Pancreas (tissue), 10 donors: ENCODE measurements at regions not wholly inside any gene's neighbourhood (a gene's known extent, or its start where the extent isn't known, plus 50 kb on each side); places are given as distances from the start of the nearest gene placed in this dataset.

Experiments used
- ATAC-seq, 4 donors: fragments of 200-7000 bp; cut with Tn5 transposase; one replicate each; pipeline versions ENCODE4 v1.8.0 to v1.9.1; 2020; ENCODE audit warnings: mild to moderate bottlenecking in 4 of 4, moderate library complexity in 4 of 4
- DNase-seq, 6 donors: peaks; one replicate each; pipeline ENCODE4 v3.0.0-alpha.2; 2020
- FAIRE-seq: peaks from 2 replicates; lab custom pipeline; 2012; peaks lifted over from hg19 to GRCh38; lab: Jason Lieb, UNC
- H3K27ac ChIP-seq, 4 donors: fragments of 200-600 bp; sonication (generic); 1 replicate in 3 of 4; 2 replicates in 1 of 4; pipeline versions ENCODE4 v1.5.0 to v1.8.0; 2020
- H3K27me3 ChIP-seq, 4 donors: fragments of 200-600 bp; one replicate each; pipeline ENCODE4 v1.8.0; 2021
- H3K36me3 ChIP-seq, 3 donors: fragments of 200-600 bp; sonication (generic) in 1 of 3; one replicate each; pipeline versions ENCODE4 v1.5.0 to v1.8.0; 2020 to 2021
- H3K4me1 ChIP-seq, 3 donors: fragments of 200-600 bp; one replicate each; pipeline ENCODE4 v1.8.0; 2021
- H3K4me3 ChIP-seq, 4 donors: fragments of 200-600 bp; sonication (generic) in 2 of 4; one replicate each; pipeline versions ENCODE4 v1.5.0 to v1.8.0; 2020 to 2021
- H3K9me3 ChIP-seq, 4 donors: fragments of 200-600 bp; one replicate each; pipeline ENCODE4 v1.8.0; 2021
- WGBS, 2 donors: extraction: QIAGEN DNeasy Blood & Tissue Kit; methylation state at CpG; one replicate each; pipeline ENCODE4 v1.1.7; 2013; 5-methylcytosine and 5-hydroxymethylcytosine counted together
- intact Hi-C, 3 donors: fragments of 100-400 bp; cut with DNase I; formaldehyde crosslinking; loops; one replicate each; pipeline versions ENCODE4 v1.11.1 to v1.14.2; 2022
- TF ChIP-seq, protein P1 (sequence below), 4 donors: fragments of 200-600 bp; sonication (generic) in 3 of 4; IDR thresholded peaks; one replicate each; pipeline versions ENCODE4 v1.5.0 to v1.8.0; 2021; ENCODE audit warnings: antibody characterized with exemption in 4 of 4
- donor health status: healthy with polysubstance abuse.
- donor health status: DM: no; HTN: no; CAD: no; lungs with moderate emphysema.
- donor health status: DM: no; HTN: no; CAD: no.
- donor health status: control.
- donor health status: control.
- donor health status: Bipolar disorder and iron deficiency.
- donor health status: DM: yes; HTN: yes; CAD: no.
- donor health status: DM: no; HTN: no; CAD: no.
- donor health status: DM: no; HTN: no; CAD: no.
- donor health status: DM: yes; HTN: yes; CAD: no.

DNA sequence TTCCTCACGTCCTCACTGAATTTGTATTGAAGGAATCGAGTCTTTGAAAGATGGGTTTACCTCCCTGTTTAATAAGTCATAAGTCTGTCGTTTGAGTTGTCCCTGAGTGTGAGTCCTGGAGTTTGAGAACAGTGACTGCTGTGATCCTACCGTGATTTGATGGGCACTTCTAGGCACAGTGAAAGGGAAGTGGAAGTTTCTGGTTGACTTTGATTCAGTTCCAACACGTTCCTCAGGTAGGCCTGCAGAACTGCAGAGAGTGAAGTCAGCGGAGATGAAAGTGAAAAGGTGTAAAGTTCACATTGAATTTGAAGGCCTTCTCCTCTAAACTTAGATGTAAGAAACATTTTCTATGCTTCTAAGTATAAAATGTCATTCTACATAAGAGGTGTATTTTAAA, 52.9 kb upstream of the ACKR3 start:
- ATAC-seq, result no peak
- H3K36me3 ChIP-seq, result no peaks in the 10 kb centered on the region
- FAIRE-seq, result no peak
- intact Hi-C loops, result no loop called here
- H3K4me3 ChIP-seq, result no peak overlapping the region
- TF ChIP-seq, protein P1, sequence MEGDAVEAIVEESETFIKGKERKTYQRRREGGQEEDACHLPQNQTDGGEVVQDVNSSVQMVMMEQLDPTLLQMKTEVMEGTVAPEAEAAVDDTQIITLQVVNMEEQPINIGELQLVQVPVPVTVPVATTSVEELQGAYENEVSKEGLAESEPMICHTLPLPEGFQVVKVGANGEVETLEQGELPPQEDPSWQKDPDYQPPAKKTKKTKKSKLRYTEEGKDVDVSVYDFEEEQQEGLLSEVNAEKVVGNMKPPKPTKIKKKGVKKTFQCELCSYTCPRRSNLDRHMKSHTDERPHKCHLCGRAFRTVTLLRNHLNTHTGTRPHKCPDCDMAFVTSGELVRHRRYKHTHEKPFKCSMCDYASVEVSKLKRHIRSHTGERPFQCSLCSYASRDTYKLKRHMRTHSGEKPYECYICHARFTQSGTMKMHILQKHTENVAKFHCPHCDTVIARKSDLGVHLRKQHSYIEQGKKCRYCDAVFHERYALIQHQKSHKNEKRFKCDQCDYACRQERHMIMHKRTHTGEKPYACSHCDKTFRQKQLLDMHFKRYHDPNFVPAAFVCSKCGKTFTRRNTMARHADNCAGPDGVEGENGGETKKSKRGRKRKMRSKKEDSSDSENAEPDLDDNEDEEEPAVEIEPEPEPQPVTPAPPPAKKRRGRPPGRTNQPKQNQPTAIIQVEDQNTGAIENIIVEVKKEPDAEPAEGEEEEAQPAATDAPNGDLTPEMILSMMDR (IDR thresholded peaks at IDR 0.05), result no peak
- H3K9me3 ChIP-seq, result no peaks in the 10 kb centered on the region
- DNase-seq, result no peak
- no peak overlapping the region for H3K27ac ChIP-seq
- 81 to 82% methylated on average over 6 of the region's 6 CpGs for WGBS, 2 donors
- H3K4me1 ChIP-seq, result peaks cover 0 to 5% (median 5%) of the 10 kb centered on the region in 3 donors
- no peaks in the 10 kb centered on the region for H3K27me3 ChIP-seq

DNA sequence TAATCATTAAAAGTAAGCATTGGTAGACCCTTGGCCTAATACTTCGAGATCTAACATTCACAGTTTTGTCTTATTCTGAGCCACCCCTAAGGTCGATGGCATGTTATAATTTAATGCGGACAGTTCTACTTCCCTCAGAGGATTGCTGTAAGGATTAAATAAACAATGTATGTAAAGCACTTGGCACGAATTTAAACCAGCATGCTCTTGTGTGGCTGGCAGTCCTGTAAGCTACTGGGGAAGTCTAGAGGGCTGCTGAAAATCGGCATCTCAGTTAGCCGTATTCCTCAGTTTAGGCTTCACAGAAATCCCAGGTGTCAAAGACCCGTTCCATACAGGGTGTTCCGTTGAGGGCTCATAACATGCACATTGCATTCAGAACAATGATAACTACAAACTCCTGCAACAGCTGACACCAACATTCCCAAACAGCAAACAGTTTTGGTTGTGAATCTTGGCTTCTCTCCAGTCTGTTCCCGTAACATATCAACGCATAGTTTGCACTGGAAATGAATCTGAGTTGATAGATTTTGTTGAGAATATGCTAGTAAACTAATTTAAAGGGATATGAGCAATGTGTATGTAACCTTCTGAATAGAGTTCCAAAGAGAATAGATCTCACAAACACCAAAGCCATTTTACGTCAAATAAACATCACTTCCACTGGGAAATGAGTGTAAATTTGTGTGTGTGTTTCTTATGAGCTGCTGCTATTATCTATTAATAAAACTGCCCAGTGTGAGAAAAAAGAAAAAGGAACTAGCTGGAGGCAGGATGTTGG, 52.2 kb upstream of the ACKR3 start:
- Histone ChIP-seq H3K27me3 (no peaks in the 10 kb centered on the region), H3K9me3 (no peaks in the 10 kb centered on the region)
- 62 to 63% methylated on average over 11 of the region's 11 CpGs for WGBS, 2 donors

More for the DNA sequence above, 52.2 kb upstream of the ACKR3 start:
- intact Hi-C loops, result no loop called here
- TF ChIP-seq, protein P1 (IDR thresholded peaks at IDR 0.05), result no peak
- H3K36me3 ChIP-seq, result no peaks in the 10 kb centered on the region
- no peak for FAIRE-seq
- no peak for ATAC-seq
- no peak for DNase-seq
- no peak overlapping the region for H3K27ac ChIP-seq
- peaks cover 0 to 5% (median 5%) of the 10 kb centered on the region in 3 donors for H3K4me1 ChIP-seq
- H3K4me3 ChIP-seq, result no peak overlapping the region
